ENCODE measurements at regions not wholly inside any gene's neighbourhood (a gene's known extent, or its start where the extent isn't known, plus 50 kb on each side); places are given as distances from the start of the nearest gene placed in this dataset.

DNA sequence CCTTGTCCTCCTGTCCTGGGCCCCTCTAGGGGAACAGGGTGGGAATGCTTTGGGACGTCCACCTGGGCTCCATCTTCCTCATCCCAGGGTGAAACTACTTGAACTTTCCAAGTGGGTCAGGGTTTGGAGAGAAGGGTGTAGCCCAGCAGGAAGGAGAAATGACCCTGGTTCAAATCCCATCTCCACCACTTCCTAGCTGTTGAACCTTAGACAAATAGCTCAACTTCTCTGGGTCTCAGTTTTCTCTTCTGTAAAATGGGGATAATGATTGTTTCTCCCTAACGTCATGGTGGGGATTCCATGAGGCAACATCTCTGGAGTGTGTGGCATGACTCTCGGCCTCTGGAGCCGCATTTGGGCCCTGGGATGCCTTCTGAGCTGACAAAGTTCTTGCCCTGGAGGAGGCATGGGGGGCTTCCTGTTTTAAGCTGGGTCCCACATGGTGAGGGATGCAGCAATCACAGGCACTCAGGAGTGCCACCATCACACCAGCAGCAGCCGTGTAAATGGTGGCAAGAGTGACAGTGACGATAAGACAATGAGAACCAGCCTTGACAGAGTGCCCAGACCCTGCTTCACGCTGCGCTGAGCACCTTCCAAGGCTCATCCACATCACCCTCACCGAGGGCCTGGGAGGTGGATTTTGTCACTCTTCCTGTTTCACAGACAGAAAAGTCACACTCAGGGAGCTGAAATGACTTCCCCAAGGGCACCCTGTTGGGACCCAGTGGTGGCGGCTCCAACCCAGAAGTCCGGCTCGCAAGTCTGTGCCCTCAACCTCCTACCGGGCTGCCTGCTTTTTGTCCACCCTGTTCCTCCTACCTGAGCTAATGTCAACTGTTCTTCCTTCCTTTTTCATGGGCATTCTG is 69.5 kb upstream of the IER5L start:
- H3K27ac ChIP-seq, result no peak overlapping the region
- peaks cover 4 to 8% of the 10 kb centered on the region in 2 donors for H3K4me1 ChIP-seq (replicated peaks in 1 of 2)
- H3K4me3 ChIP-seq, result no peak overlapping the region
- in situ Hi-C loops (cut with MboI; ENCODE audit: low pct_unique_long_range_greater_than_20kb in 2 of 9, low sequenced_read_pairs in 9 of 9, unreplicated experiment in 9 of 9), result no loop called here
- no peak for ATAC-seq (replicated peaks in 6 of 8)
- WGBS, 10 experiments, result 72 to 92% (median 86%) methylated on average over 1 to 9 of the region's 13 CpGs; no CpG with 5 or more reads in 3 of the 10 experiments

DNA sequence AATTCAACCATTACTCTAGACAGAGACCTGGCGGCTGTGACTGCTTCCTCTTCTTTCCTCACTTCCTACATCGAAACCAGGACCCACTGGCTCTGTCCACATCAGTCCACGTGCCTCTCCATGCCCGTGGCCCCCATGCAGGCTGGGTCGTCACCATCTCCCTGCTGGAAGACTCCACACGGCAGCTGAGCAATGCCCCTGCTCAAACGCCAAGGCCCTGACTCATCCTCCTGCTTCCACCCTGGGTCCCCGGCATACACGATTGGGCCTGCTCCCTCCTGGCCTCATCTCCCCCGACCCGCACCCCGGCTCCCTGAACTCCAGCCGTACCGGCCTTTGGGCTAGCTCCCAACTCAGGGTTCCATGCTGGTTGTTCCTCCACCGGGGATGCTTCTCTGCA is 67.2 kb upstream of the IER5L start:
- peak in 1 of 8 experiments; percentile 20 for ATAC-seq (replicated peaks in 6 of 8)
- Histone ChIP-seq H3K4me1 (replicated peaks in 1 of 2) (peaks cover 4 to 8% of the 10 kb centered on the region in 2 donors), H3K27ac (no peak overlapping the region), H3K4me3 (no peak overlapping the region)
- in situ Hi-C loops (cut with MboI; ENCODE audit: low pct_unique_long_range_greater_than_20kb in 2 of 9, low sequenced_read_pairs in 9 of 9, unreplicated experiment in 9 of 9), result no loop called here
- WGBS, 10 experiments, result 49 to 87% (median 72%) methylated on average over 1 to 8 of the region's 15 CpGs; no CpG with 5 or more reads in 2 of the 10 experiments

DNA sequence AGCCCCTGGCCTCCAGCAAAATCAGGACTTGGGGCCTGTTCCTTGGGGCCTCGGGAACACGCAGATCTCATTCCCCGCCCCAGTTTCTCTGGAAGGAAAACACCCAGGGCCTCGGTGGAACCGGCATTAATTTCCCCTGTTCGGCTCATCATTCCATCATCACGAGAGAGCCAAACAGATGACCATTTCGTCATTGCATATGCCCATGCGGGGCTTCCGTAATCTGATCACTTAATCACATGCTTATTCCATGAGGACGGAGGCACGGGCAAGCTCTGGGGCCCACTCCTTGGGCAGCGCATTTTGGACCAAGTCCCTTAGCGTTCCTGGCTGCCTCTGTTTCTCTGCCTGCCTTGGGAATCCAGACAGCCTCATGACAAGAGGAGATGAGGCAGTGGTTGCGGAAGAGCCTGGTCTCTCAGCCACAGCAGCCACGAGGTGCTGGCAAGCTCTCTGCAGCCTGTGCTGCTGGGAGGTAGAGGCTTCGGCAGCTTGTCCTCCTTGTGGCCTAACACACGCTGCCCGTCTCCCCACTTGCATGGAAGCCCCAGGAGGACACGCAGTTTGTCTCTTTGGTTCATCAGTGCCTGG is 65.0 kb upstream of the IER5L start:
- 0 to 93% (median 73%) methylated on average over 1 to 11 of the region's 20 CpGs; no CpG with 5 or more reads in 2 of the 10 experiments for WGBS, 10 experiments
- no peak overlapping the region for H3K4me3 ChIP-seq
- ATAC-seq (replicated peaks in 6 of 8), result peak in 7 of 8 experiments; percentile 31 to 97 (median 43)
- H3K27ac ChIP-seq, result no peak overlapping the region
- peaks cover 4 to 8% of the 10 kb centered on the region in 2 donors for H3K4me1 ChIP-seq (replicated peaks in 1 of 2)
- in situ Hi-C loops (cut with MboI; ENCODE audit: low pct_unique_long_range_greater_than_20kb in 2 of 9, low sequenced_read_pairs in 9 of 9, unreplicated experiment in 9 of 9), result no loop called here

DNA sequence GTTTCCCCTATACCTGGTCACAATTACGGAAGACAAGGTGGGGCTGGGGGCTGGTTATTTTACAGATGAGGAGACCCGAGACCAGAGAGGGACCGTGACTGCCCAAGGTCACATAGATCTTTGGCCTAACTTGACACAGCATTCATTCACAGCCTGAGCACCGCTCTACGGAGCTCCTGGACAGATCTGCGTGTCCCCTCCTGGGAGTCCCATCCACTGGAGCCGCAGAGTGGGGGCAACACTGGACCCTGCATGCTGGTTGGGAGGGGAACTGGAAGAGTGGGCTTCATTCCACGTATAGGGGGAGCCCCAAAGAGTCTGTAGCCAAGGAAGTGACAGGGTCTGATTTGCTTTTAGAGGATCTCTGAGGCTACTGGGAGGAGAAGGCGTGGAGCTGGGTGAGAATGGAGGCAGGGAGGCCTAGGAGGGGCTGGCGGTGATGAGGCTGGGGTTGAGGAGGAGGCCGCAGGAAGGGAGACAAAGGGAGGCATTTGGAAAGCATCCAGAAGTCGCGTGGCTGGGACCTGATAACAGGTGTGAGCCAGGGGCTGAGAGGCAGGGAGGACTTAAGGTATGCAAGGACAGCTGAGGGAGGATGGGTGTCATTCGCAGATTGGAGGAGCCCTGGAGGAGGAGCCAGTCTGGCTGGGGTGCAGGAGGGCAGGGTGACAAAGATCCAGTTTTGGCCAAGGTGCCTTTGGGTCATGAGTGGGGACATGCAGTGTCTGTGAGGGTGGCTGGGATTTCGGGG is 64.3 kb upstream of the IER5L start:
- Histone ChIP-seq H3K4me1 (replicated peaks in 1 of 2) (peaks cover 7 to 13% of the 10 kb centered on the region in 2 donors), H3K27ac (no peak overlapping the region), H3K4me3 (no peak overlapping the region)
- in situ Hi-C loops (cut with MboI; ENCODE audit: low pct_unique_long_range_greater_than_20kb in 2 of 9, low sequenced_read_pairs in 9 of 9, unreplicated experiment in 9 of 9), result no loop called here
- 40 to 100% (median 89%) methylated on average over 1 to 5 of the region's 15 CpGs; no CpG with 5 or more reads in 2 of the 10 experiments for WGBS, 10 experiments
- ATAC-seq (replicated peaks in 6 of 8), result peak in 1 of 8 experiments; percentile 16

DNA sequence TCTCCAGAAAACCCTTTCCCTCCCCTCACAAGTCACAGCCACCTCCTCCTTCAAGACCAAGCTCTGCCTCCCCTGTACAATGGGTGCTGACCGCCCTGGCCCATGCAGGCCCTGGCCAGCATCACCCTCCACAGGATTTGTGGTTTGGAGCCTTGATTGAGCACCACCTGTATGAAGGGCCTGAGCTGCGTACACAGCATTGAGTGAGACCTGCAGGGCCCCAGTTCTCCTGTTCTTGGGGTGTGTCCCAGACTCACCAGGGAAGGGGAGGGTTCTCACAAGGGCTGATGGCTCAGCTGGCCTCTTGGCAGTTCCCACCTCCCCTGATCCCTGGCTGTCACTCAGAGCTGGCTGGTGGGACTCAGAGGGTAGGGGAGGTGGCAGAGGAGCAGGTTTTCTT is 63.7 kb upstream of the IER5L start:
- WGBS, 10 experiments, result 63 to 100% (median 100%) methylated on average over 1 of the region's 2 CpGs; no CpG with 5 or more reads in 7 of the 10 experiments
- peak in 1 of 8 experiments; percentile 5 for ATAC-seq (replicated peaks in 6 of 8)
- in situ Hi-C loops (cut with MboI; ENCODE audit: low pct_unique_long_range_greater_than_20kb in 2 of 9, low sequenced_read_pairs in 9 of 9, unreplicated experiment in 9 of 9), result no loop called here
- no peak overlapping the region for H3K4me3 ChIP-seq
- peaks cover 13 to 18% of the 10 kb centered on the region in 2 donors for H3K4me1 ChIP-seq (replicated peaks in 1 of 2)
- H3K27ac ChIP-seq, result no peak overlapping the region

DNA sequence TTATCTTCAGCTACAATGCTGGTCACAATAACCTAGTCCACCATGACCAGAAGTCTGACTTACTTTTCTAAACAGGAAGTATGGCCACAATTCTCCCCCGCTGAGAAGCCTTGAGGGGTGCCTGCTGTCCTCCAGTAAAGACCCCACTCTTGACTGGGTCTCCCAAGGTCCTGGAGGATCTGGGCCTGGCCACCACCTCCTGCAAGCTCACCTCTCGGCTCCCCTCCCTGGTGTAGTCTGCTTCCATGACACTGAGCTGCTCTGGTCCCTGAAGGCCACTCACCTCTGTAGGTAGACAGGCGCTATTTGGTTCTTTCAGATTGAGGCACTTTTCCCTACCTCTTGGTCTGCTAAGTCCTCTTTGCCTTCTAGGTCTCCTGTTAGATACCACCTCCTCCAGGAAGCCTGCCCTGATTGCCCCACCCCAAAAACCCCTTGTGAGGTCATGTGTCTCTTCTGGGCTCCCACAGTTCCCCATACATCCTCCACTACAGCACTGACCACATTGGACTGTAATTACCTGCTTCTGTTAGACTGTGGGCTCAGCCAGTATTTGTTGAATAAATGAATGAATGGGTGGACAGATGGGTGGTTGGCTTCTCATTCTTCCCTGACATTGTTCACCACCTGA is 62.6 kb upstream of the IER5L start:
- Histone ChIP-seq H3K4me1 (replicated peaks in 1 of 2) (peaks cover 9 to 11% of the 10 kb centered on the region in 2 donors), H3K4me3 (no peak overlapping the region), H3K27ac (no peak overlapping the region)
- in situ Hi-C loops (cut with MboI; ENCODE audit: low pct_unique_long_range_greater_than_20kb in 2 of 9, low sequenced_read_pairs in 9 of 9, unreplicated experiment in 9 of 9), result no loop called here
- 88 to 100% (median 100%) methylated on average over 1 of the region's 3 CpGs; no CpG with 5 or more reads in 7 of the 10 experiments for WGBS, 10 experiments
- no peak for ATAC-seq (replicated peaks in 6 of 8)

DNA sequence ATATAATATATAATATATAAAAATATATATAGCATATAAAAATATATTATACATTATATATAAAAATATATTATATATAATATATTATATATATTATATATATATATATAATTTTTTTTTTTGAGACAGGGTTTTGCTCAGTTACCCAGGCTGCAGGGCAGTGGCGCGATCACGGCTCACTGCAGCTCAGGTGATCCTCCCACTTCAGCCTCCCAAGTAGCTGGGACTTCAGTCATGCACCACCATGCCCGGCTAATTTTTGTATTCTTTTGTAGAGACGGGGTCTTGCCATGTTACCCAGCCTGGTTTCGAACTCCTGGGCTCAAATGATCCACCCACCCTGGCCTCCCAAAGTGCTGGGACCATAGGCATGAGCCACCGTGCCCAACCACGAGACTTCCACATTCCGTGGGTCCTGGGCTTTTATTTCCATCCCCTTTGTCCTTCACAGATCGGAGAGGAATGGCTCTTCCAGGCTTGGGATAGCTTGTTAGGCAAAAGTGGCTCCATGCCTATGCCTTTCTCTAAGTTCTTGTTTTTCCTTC is 62.0 kb upstream of the IER5L start:
- H3K27ac ChIP-seq, result no peak overlapping the region
- 36 to 100% (median 80%) methylated on average over 1 to 6 of the region's 10 CpGs; no CpG with 5 or more reads in 1 of the 10 experiments for WGBS, 10 experiments

DNA sequence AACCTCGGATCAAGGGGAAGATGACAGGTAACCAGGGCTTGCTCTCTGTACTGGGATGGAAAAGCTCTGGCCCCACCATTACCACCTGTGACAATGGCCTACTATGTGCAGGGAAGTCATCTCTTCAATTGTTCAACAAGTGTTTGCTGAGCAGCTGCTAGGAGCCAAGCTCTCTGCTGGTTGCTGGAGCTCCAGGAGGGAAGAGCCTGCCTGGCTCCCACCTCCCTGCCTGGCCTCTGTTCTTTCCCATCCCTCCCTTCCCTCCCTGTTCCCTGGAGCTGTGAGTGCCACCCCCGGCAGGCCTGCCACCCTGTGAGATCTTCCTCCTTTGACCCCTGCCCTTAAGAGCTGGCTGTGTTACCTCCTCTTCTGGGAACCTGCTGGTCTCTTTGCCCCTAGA is 59.7 kb upstream of the IER5L start:
- Histone ChIP-seq H3K4me1 (replicated peaks in 1 of 2) (peaks cover 9 to 11% of the 10 kb centered on the region in 2 donors), H3K4me3 (no peak overlapping the region), H3K27ac (no peak overlapping the region)
- no peak for ATAC-seq (replicated peaks in 6 of 8)
- WGBS, 10 experiments, result 40 to 80% (median 67%) methylated on average over 1 of the region's 2 CpGs; no CpG with 5 or more reads in 7 of the 10 experiments
- in situ Hi-C loops (cut with MboI; ENCODE audit: low pct_unique_long_range_greater_than_20kb in 2 of 9, low sequenced_read_pairs in 9 of 9, unreplicated experiment in 9 of 9), result no loop called here

More for the DNA sequence above, 62.0 kb upstream of the IER5L start:
- ATAC-seq (replicated peaks in 6 of 8), result no peak
- Histone ChIP-seq H3K4me3 (no peak overlapping the region), H3K4me1 (replicated peaks in 1 of 2) (peaks cover 9 to 11% of the 10 kb centered on the region in 2 donors)
- in situ Hi-C loops (cut with MboI; ENCODE audit: low pct_unique_long_range_greater_than_20kb in 2 of 9, low sequenced_read_pairs in 9 of 9, unreplicated experiment in 9 of 9), result no loop called here

DNA sequence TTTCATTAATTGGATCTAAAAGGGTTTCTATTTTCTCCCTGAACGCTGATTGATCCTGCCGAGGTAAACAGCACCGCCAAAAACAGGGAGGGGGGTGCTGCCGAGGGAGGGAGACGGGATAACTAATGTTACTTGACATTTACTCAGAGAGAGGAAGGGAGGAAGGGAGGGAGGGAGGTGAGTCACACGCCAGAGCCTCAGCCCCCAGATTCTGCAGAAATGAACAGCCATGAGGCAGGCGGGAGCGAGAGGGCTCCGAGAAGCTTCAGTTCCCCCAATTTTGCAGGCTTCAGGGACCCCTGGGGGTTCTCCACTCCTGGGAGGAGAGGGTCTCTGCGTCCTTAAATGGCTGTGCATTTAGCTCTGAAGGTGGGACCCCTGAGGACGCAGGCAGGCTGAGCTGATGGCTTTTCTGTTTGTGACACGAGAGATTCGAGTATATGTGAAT is 59.1 kb upstream of the IER5L start:
- in situ Hi-C loops (cut with MboI; ENCODE audit: low pct_unique_long_range_greater_than_20kb in 2 of 9, low sequenced_read_pairs in 9 of 9, unreplicated experiment in 9 of 9), result no loop called here
- 0 to 43% (median 0%) methylated on average over 1 to 10 of the region's 13 CpGs; no CpG with 5 or more reads in 5 of the 10 experiments for WGBS, 10 experiments
- Histone ChIP-seq H3K27ac (peak overlapping the region in 1 of 2 donors; percentile 46), H3K4me1 (replicated peaks in 1 of 2) (peaks cover 9 to 11% of the 10 kb centered on the region in 2 donors), H3K4me3 (no peak overlapping the region)
- peak in 7 of 8 experiments; percentile 55 to 95 (median 88) for ATAC-seq (replicated peaks in 6 of 8)

DNA sequence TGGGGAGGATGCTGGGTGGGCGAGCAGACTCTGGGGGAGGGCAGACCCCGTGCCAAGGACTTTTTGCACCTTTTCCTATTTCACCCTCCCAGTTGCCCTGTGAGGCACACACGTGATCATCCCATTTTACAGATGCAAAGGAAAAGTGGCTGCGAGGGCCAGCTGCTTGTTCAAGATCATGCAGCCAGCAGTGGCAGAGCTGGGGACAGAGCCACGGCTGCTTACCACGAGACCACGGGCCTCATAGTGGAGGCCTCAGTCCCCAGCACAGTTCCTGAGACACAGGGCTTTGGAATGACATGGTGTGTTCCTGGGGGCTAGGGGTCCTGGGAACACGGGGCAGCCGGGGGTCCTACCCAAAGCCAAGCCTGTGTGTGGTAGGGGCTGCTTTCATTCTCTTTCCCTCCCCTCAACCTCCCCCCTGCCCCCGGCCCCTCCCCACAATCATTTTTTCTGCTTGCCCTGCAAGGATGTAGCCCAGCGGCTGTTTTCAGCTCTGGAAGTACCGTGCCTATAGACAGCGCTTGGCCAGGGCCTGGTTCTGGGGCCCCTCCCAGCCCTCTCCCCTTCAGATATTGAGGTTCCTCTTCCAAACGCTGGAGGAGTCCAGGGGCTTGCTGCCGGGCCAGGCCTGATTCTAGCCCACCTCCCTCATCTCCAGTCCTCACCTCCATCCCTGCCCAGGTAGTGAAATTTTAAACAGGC is 58.5 kb upstream of the IER5L start:
- 0 to 60% (median 30%) methylated on average over 1 to 3 of the region's 15 CpGs; no CpG with 5 or more reads in 4 of the 10 experiments for WGBS, 10 experiments
- Histone ChIP-seq H3K4me3 (no peak overlapping the region), H3K4me1 (replicated peaks in 1 of 2) (peaks cover 9 to 11% of the 10 kb centered on the region in 2 donors), H3K27ac (peak overlapping the region in 1 of 2 donors; percentile 46)
- ATAC-seq (replicated peaks in 6 of 8), result peak in 5 of 8 experiments; percentile 49 to 61 (median 54)
- in situ Hi-C loops (cut with MboI; ENCODE audit: low pct_unique_long_range_greater_than_20kb in 2 of 9, low sequenced_read_pairs in 9 of 9, unreplicated experiment in 9 of 9), result no loop called here

DNA sequence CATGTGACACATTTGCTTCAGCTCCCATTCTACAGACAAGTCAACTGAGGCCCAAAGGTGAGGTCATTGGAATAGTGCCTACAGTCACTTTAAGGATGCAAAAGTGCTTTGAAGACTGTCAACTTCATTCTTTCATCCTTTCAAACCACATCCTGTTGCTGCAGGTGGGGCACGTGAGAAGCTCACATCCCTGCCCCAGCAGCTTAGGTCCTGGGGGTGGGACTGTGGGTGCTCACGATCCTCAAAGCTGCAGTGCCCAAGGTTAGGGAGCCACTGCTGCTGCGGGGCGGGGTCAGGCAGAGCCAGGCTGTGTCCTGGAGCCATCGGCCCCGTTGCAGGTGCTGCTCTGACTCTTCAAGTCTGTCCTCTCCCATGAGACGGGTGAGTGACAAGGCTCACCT is 57.9 kb upstream of the IER5L start:
- Histone ChIP-seq H3K4me1 (replicated peaks in 1 of 2) (peaks cover 9 to 11% of the 10 kb centered on the region in 2 donors), H3K4me3 (no peak overlapping the region), H3K27ac (no peak overlapping the region)
- in situ Hi-C loops (cut with MboI; ENCODE audit: low pct_unique_long_range_greater_than_20kb in 2 of 9, low sequenced_read_pairs in 9 of 9, unreplicated experiment in 9 of 9), result no loop called here
- no CpG with 5 or more reads among the region's 7 CpGs for WGBS, 10 experiments
- ATAC-seq (replicated peaks in 6 of 8), result no peak

Data from motor neuron (in vitro differentiated cells).